G401 (cell line): ENCODE measurements at regions not wholly inside any gene's neighbourhood (a gene's known extent, or its start where the extent isn't known, plus 50 kb on each side); places are given as distances from the start of the nearest gene placed in this dataset.

ENCODE experiments used
- DNase-seq: peaks from one replicate; pipeline ENCODE4 v3.0.0-alpha.2; 2015; ENCODE audit warnings: low spot score
- in situ Hi-C: cut with HindIII; loops from 2 replicates; pipeline ENCODE4 v1.10.0; 2016; ENCODE audit warnings: low sequenced_read_pairs, mixed read lengths

DNA sequence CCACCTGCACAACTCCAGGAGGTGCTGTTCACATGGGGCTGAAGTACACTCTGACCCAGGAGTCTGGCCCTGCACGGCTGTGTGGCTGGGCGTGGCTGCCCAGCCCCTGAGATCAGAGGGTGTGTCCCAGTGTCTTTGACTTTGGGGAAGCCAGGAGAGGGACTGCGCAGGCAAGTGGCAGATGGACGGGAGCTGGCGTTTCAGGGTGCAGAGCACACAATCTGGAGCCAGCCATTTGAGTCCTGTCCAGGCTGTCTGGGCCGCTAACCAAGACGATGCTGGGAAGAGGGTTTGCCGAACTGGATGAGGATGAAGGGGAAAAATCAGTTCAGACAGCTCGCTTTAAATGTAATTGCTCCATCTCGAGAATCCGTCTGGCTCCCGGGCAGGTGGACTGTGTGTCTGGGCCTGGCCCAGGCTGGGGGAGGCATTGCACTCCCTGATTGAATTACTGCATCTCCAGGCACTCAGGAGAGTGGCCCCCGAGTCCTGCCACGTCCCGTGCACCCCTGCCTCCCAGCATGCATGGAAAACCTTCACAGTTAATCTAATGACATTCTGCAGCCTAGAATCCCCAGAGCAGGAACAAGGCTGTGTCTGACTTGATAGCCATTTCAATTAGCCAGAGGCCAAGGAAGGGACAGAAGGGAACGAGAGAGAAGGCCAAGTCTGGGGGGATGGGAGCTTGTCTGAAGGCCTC lies 120.8 kb upstream of the NANOS1 start:
- DNase-seq, result peak; percentile 92
- in situ Hi-C loops, result no loop called here

DNA sequence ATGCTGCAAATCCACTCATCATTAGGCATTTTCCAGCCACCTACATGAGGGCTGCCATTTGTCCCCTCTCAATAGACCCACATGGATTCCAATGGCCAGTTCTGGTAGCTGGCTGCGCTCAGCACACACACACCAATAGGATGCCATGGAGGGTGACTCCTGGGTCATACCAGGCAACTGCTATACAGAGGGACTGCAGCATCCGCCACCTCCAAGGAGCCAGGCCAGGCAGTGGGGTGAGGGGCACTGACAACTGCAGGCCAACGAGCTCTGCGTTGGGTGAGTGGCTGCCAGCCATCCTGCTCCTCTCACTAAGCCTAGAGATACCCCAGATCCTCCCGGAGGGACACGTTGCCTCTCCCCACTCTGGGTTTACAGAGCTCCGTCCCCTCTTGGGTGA lies 118.8 kb upstream of the NANOS1 start:
- no peak for DNase-seq
- in situ Hi-C loops, result no loop called here

DNA sequence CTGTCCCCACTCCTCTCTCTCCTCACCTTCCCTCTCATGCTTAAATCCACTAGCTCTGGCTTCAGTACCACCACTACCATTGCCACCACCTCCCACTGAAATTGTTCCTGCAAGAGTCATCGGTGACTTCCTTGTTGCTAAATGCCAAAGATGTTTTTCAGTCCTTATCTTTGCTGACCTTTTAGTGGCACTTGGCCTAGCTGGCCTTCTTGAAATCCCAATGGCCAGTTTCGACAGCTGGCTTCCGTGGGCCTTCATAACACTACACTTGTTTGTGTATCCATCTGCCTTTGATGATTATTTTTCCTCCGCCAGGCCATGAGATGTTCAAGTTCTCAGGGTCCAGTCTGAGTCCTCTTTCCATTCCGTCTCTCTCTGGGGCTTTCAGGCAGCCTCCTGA lies 118.2 kb upstream of the NANOS1 start:
- in situ Hi-C loops, result no loop called here
- DNase-seq, result no peak

DNA sequence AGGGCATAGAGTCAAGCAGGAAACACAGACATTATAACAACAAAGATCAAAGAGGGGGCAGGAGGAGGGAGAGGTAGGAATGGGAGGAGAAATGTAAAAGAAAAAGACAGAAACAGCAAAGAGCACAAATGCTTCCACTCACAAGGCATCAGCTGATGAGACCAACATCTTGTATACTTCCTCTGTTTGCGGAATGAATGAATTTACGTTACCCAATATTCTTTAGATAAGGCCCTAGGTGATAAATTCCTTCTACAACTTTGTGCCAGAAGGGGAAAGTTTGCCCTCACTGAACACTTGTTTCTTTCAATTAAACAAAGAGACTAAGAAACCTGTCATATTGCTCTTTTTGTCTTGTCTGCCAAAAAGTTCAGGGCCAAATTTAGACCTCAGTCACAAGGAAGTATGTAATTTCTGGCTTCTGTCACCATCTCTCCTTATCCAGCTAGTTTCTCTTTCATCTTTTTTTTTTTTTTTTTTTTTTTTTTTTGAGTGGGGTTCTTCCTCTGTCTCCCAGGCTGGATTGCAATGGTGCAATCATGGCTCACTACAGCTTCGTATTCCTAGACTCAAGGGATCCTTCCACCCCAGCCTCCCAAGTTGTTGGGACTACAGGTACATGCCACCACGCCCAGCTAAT lies 116.4 kb upstream of the NANOS1 start:
- DNase-seq, result no peak

DNA sequence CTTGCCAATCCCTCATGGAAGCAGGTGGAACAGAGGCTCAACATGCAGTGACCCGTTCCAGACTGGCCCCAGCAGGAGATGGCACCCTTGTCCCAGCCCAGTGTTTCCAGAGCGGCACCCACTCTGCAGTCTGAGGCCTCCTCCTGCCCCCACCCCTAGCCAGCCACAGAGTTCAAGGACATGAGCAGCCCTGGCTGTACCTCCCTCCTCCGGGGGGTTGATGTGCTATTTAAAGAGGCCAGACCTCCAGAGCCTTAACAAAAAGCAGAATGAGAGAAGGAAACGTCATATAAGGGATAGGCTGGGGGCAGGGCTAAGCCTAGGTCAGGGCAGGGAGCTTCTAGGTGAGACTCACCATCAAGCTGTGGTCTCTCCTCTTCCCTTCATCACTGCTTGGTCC lies 115.7 kb upstream of the NANOS1 start:
- DNase-seq, result no peak
- in situ Hi-C loops, result no loop called here

More for the DNA sequence above, 116.4 kb upstream of the NANOS1 start:
- in situ Hi-C loops, result no loop called here

DNA sequence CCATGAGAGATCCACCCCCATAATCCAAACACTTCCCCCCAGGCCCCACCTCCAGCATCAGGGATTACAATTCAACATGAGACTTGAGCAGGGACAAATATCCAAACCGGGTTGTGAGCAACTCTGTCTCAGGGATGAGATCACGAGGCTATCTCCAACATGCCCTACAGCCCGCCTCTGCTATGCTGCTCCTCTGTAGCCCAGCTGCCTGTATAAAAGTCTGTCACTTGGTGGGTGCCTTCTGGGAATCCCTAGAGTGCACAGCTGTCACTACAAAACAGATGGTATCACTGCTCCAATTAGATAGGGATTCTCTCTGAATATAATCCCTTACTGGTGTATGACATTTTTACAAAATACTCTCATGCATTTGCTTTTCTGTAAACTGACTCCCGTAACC lies 114.9 kb upstream of the NANOS1 start:
- in situ Hi-C loops, result no loop called here
- no peak for DNase-seq

DNA sequence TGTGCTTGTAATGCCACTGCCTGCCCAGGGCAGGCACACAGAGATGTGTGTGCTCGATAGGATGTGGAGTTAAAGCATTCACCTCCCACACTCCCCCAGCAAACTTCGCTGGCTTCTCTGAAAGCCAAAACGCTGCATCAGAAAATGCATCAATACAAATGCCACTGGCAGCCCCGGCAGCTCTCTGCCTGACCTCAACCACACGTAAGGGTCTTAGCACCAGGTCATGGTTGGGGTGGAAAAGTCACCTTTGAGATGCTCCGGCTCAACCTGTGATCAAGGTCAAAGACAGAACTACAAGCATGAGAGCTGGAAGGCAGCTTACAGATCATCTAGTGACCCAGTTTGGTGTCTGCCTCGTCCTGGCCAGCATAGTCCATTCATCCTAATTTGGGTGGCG lies 114.4 kb upstream of the NANOS1 start:
- DNase-seq, result no peak
- in situ Hi-C loops, result no loop called here

DNA sequence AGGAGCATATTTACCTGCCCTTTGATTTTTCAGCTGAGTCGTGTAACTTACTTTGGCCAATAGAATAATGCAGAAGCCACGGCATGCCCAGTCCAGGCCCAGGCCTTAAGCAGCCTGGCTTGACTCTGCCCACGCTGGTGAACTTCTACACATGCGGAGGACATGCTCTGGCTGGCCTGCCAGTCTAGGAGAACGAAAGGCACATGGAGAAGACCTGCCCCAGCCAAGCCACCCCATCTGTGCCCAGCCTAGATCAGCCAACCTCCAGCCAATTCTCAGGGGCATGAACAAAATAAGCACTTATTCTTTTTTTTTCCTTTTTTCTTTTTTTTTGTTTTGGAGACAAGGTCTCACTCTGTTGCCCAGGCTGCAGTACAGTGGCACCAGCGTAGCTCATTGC lies 112.7 kb upstream of the NANOS1 start:
- no peak for DNase-seq
- in situ Hi-C loops, result no loop called here

DNA sequence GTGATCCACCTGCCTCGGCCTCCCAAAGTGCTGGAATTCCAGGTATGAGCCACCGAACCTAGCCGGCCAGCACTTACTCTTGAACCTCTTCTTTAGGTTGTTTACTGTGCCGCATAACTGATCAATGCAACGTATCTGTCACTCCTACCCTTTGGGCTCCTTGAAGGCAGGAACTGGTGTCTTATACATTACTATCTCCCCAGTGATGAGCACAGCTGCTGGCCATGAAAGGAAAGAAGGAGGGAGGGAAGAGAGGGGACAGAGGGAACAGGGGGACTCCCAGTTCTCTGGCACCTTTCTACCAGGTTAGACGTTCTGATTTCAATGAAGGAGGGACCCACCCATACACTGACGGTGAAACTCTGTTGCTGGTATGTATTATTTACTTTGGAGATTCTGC lies 111.8 kb upstream of the NANOS1 start:
- in situ Hi-C loops, result no loop called here
- no peak for DNase-seq

DNA sequence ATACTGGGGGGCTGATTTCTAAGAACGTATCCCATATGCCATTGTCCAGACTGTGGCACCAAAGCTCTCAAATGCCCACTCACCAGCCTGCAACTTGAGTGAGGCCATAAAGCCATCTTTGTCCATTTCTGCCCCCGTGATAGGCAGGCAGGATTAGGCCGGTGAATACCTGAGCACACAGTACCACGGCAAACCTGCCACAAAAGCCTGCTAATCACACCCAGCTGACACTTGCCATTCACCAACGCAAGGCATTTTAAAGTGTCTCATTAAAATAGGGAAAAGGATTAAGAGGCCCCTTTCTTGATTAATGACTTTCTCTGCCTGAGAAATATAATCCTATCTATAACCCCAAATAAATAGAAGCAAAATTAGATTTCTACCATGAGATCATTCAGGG lies 111.4 kb upstream of the NANOS1 start:
- in situ Hi-C loops, result no loop called here
- no peak for DNase-seq

DNA sequence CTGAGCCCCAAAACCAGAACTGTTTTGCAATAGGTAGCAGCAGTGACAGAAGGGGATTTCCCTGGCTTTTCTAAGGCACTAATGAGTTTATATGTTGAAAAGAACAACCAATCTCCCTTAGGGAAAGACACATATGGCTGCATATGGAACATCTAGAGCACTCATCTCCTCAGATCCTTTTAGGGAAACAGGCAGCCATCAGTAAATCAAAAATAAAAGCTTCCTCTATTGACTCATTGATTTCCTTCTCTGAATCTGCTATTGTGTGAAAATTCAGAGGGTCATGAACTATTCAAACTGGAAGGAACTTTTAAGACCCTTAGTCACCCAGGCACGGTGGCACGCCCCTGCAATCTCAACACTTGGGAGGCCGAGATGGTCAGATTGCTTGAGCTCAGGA lies 110.9 kb upstream of the NANOS1 start:
- DNase-seq, result no peak

DNA sequence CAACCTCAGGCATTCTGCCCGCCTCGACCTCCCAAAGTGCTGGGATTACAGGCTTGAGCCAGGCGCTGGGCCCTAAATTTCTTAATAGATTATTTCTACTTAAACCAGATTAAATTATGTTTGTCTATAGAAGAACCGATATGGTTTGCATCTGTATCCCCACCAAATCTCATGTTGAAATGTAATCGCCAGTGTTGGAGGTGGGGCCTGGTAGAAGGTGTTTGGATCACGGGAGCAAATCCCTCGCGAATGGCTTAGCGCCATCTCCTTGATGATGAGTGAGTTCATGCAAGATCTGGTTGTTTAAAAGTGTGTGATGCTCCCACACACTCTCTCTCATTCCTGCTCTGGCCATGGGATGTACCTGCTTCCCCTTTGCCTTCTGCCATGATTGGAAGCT lies 109.3 kb upstream of the NANOS1 start:
- no peak for DNase-seq
- in situ Hi-C loops, result no loop called here

More for the DNA sequence above, 110.9 kb upstream of the NANOS1 start:
- in situ Hi-C loops, result no loop called here

DNA sequence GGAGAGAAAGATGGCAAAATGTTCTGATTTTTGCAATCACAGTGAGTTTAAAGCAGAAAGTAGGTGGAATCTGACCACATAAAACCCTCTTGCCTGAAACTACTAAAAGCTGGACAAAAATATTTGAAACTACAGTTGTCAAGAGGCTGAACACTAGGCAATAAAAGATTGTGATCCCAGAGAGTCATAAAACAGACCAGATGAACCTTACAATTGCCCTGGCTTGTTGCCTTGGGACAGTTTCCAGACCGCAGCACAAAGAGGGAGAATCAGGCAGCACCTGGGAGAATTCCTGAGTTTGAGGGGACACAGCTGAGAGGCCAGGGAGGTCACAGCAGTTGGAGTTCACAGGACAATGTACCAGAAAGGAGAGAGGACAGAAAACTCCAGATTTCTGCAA lies 107.3 kb upstream of the NANOS1 start:
- DNase-seq, result no peak
- in situ Hi-C loops, result no loop called here

DNA sequence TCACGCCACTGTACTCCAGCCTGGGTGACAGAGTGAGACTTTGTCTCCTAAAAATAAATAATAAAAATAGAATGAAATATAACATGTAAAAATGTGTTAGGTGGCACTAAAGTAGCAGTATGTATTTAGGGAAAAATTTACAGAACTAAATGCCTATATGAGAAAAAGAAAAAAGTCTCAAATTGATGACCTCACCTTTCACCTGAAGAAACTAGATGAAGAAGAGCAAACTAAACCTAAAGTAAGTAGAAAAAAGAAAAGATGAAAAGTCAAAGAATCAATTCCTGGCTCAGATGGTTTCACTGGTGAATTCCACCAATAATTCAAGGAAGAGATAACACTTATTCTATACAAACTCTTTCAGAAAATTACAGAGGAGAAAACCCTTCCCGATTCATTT lies 106.5 kb upstream of the NANOS1 start:
- in situ Hi-C loops, result no loop called here
- no peak for DNase-seq

DNA sequence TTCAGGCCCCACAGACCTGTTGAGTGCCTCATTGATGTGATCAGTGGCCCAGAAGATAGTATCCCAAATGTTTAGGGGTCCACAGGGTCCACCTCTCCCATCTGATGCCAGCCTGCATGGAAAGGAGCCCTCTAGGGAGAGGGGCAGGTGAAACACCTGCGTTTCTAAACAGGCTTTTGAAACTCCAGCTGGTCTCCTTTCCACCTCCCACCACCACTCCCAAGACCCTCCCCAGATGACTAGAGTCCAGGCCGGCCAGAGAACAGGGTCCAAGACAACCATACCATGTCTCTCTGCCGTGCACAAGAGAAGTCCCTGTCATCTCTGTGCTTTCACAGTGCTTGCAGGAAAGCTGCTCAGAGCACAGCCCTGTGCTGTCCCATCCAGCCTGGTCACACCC lies 105.0 kb upstream of the NANOS1 start:
- in situ Hi-C loops, result no loop called here
- DNase-seq, result no peak

DNA sequence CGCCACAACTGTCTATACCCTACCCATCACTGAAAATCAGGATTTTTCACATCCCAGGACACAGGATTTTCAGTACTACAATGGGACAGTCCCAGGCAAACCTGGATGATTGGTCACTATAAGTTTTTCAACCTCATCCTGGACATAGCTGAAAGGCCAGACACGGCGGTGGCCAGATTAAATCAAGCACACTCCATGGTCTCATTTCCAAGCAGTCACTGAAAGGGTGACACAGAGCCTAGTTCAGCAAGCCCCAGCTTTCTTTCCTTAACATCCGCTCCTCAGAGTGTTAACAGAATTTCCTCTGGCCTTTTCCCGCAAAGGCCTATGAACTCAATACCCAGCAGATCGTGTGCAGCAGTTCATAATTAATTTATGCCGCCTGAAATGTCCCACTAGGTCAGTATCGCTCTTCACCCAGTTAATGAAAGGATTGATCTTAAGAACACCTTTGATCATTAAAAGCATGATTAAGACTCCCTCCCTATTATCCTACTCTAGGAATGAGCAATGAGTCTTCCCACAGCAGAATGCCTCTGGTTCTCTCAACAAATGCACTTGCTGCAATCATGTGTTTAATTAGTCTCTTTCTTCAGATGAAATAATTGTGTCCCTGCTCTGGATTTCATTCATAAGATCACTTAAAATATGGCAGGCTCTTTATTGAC lies 104.0 kb upstream of the NANOS1 start:
- in situ Hi-C loops, result no loop called here
- no peak for DNase-seq

DNA sequence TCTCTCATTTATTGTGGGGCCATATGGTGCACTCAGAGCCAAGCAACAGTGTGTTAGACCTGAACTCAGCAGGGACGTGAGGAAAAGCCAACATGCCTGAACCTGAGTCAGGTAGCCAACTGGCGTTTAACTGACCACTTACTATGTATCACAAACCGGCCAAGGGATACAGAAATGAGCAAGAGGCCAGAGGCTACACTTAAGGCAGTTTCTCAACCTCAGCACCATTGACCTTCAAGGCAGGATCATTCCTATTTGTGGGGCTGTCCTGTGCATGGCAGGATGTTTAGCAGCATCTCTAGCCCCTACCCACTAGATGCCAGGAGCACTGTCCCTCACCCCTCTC lies 103.5 kb upstream of the NANOS1 start:
- peak; percentile 21 for DNase-seq
- in situ Hi-C loops, result no loop called here

DNA sequence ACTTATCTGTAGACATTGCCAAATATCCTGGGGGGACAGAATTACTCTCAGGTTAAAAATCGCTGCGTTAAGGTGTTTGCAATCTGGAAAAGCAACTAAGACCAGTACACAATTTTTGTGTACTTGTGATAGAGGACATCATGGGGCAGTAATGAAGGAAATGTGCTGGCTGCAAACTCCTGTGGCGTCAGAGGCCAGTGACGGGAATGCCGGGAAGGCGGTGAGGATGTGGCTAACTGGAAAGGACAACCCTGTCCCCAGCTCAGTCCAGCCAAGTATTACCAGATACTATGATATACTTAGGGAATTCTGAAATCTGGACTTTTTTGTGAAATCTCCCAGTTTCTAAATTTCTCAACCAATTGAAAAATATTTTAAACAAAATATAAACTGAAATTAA lies 103.1 kb upstream of the NANOS1 start:
- no peak for DNase-seq
- in situ Hi-C loops, result no loop called here

DNA sequence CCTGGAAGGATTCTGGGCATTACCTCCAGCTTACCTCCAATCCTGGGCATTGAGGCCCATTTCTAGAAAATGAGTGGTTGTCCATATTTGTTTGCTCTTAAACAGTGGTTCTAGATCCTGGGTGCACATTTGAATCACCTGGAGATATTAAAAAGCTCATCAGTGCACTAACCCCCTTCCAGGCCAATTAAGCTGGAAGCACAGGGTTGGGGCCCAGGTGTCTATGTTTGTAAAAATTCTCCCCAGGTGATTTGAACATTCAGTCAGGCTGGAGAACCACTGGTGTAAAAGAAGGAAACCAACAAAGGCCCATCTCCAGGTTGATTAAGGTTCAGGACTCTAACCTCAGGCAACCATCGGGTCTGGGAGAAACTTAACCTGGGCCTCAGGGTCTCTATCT lies 102.6 kb upstream of the NANOS1 start:
- in situ Hi-C loops, result no loop called here

DNA sequence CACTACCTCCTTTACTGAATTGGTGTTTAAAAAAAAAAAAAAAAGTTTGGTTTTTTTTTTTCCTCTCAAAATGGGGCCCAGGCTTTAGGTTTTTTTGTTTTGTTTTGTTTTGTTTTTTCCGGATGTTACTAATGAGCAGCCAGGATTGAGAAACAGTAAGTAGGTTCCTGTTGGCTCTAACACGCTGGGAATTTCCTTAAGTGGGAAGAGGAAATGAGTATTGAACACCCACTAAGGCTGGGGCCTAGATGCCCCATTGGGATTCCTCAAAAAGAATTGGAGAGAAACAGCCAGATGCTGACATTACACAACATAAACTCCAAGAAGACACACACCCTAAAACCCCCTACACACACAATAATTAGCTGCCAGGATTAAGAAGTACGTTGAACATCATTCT lies 102.2 kb upstream of the NANOS1 start:
- DNase-seq, result no peak
- in situ Hi-C loops, result no loop called here

More for the DNA sequence above, 102.6 kb upstream of the NANOS1 start:
- no peak for DNase-seq

DNA sequence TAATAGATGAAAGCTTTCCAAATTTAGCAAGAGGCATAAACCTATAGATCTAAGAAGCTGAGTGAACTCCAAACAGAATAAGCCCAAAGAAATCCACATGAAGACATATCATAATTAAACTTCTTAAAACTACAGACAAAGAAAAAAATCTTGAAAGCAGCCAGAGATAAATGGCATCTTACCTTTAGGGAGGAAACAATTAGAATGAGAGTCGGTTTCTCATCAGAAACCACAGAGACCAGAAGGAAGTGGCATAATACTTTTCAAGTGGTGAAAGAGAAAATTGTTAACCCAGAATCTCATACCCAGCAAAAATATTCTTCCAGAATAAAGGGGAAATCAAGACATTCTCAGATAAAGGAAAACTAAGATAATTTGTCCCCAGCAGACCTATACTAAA lies 98.9 kb upstream of the NANOS1 start:
- DNase-seq, result no peak
- in situ Hi-C loops, result no loop called here
